ENCODE measurements at regions not wholly inside any gene's neighbourhood (a gene's known extent, or its start where the extent isn't known, plus 50 kb on each side); places are given as distances from the start of the nearest gene placed in this dataset.

DNA sequence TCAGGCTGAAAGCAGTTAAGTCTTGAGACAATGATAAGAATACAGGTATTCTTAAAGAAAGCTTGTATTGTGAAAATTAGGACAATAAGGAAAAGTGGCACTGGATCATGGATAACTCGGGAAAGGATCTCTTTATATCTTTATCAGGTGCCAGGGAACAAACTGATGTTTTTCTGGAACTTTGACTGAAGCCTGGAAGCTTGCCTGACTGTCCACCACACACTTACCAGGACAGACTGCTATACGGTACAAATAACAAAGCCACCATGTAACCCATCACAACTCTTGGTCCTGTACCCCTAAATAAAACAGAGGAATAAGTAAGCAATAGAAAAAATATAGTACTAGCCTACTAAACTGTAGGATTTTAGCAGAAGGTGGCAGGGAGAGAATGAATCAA lies 623.0 kb downstream of the OTOL1 start:
- POLR2A ChIA-PET = no interaction called here
- H4K20me1 ChIP-seq (ENCODE audit: insufficient read depth, low read length) = no peaks in the 10 kb centered on the region
- BruUV-seq (replicated peaks) = no TSS peak
- CTCF ChIA-PET (ENCODE audit: unreplicated experiment) = no interaction called here
- H3K9me3 ChIP-seq (ENCODE audit: low read length) = no peaks in the 10 kb centered on the region
- no peaks in the 10 kb centered on the region for H3K36me3 ChIP-seq (ENCODE audit: insufficient read depth, low read length)
- no peak overlapping the region for H2AFZ ChIP-seq (ENCODE audit: low read length)
- no peak overlapping the region for H3K4me3 ChIP-seq (ENCODE audit: low read depth, low read length, poor library complexity, severe bottlenecking)
- H3K4me2 ChIP-seq (ENCODE audit: low read length) = no peak overlapping the region
- H3K9me2 ChIP-seq (ENCODE audit: insufficient read depth, low read length) = no peaks in the 10 kb centered on the region
- no peaks in the 10 kb centered on the region for H3K79me2 ChIP-seq (ENCODE audit: insufficient read depth, low read depth, low read length)
- no peak overlapping the region for H3K27ac ChIP-seq (ENCODE audit: low read depth, low read length, poor library complexity, severe bottlenecking)
- TF ChIP-seq EZH2phosphoT487 (IDR thresholded peaks at IDR 0.05; ENCODE audit: borderline replicate concordance, low read depth, low read length) (no peak), CTCF (conservative IDR thresholded peaks at IDR 0.05; ENCODE audit: low read length) (no peak)
- intact Hi-C loops (cut with micrococcal nuclease; ENCODE audit: unreplicated experiment) = no loop called here
- no peak for DNase-seq (ENCODE audit: low spot score)
- H3K4me1 ChIP-seq (ENCODE audit: insufficient read depth, low read length, poor library complexity, severe bottlenecking) = no peaks in the 10 kb centered on the region

DNA sequence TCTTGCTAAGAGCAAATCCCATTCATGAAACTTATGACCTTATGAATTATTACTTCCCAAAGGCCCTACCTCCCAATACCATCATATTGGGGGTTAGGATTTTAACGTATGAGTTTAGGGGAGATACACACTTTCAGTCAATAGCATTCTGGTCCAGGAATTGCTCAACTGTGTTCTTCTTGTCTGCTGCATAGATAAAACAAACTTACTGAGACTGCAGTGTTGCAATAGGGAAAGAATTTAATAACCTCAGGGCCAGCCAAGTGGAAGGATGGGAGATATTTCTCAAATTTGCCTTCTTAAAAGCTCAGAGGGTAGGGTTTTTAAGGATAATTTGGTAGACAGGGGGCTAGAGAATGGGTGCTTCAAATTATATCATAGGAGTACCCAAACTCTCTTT lies 625.8 kb downstream of the OTOL1 start:
- no peaks in the 10 kb centered on the region for H4K20me1 ChIP-seq (ENCODE audit: insufficient read depth, low read length)
- no peak overlapping the region for H3K4me3 ChIP-seq (ENCODE audit: low read depth, low read length, poor library complexity, severe bottlenecking)
- H3K79me2 ChIP-seq (ENCODE audit: insufficient read depth, low read depth, low read length) = no peaks in the 10 kb centered on the region
- H2AFZ ChIP-seq (ENCODE audit: low read length) = no peak overlapping the region
- no peaks in the 10 kb centered on the region for H3K9me2 ChIP-seq (ENCODE audit: insufficient read depth, low read length)
- H3K36me3 ChIP-seq (ENCODE audit: insufficient read depth, low read length) = no peaks in the 10 kb centered on the region
- intact Hi-C loops (cut with micrococcal nuclease; ENCODE audit: unreplicated experiment) = loop anchor here (2.0 kb wide), 1 partner anchor 52 kb away; no protein-coding TSS in a partner anchor
- no peak overlapping the region for H3K27ac ChIP-seq (ENCODE audit: low read depth, low read length, poor library complexity, severe bottlenecking)
- no peaks in the 10 kb centered on the region for H3K4me1 ChIP-seq (ENCODE audit: insufficient read depth, low read length, poor library complexity, severe bottlenecking)
- CTCF ChIA-PET (ENCODE audit: unreplicated experiment) = no interaction called here
- POLR2A ChIA-PET = no interaction called here
- DNase-seq (ENCODE audit: low spot score) = no peak
- no peak overlapping the region for H3K4me2 ChIP-seq (ENCODE audit: low read length)
- TF ChIP-seq CTCF (conservative IDR thresholded peaks at IDR 0.05; ENCODE audit: low read length) = no peak
- TF ChIP-seq EZH2phosphoT487 (IDR thresholded peaks at IDR 0.05; ENCODE audit: borderline replicate concordance, low read depth, low read length) = no peak
- H3K9me3 ChIP-seq (ENCODE audit: low read length) = no peaks in the 10 kb centered on the region
- BruUV-seq (replicated peaks) = no TSS peak

DNA sequence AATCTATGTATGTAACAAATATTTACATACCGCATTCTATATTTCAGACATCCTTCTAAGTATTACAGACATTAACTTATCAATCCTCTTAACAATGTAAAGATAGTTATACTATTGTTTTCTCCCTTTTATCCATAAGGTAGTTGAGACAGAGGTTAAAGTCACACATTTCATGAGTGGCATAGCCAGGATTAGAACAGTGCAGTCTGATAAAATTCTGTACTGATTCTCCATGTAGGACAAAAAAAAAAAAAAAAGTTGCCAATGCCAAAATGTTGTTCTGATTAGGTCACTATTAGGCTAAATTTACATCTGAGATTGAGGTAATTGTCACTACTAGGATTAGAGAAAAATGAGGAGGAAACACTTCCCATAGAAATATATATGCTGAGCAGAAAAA lies 629.2 kb downstream of the OTOL1 start:
- Histone ChIP-seq H2AFZ (ENCODE audit: low read length) (no peak overlapping the region), H3K9me3 (ENCODE audit: low read length) (no peaks in the 10 kb centered on the region), H3K27ac (ENCODE audit: low read depth, low read length, poor library complexity, severe bottlenecking) (no peak overlapping the region), H3K4me1 (ENCODE audit: insufficient read depth, low read length, poor library complexity, severe bottlenecking) (no peaks in the 10 kb centered on the region), H3K4me2 (ENCODE audit: low read length) (no peak overlapping the region), H4K20me1 (ENCODE audit: insufficient read depth, low read length) (no peaks in the 10 kb centered on the region), H3K9me2 (ENCODE audit: insufficient read depth, low read length) (no peaks in the 10 kb centered on the region), H3K79me2 (ENCODE audit: insufficient read depth, low read depth, low read length) (no peaks in the 10 kb centered on the region), H3K4me3 (ENCODE audit: low read depth, low read length, poor library complexity, severe bottlenecking) (no peak overlapping the region), H3K36me3 (ENCODE audit: insufficient read depth, low read length) (no peaks in the 10 kb centered on the region)
- POLR2A ChIA-PET = no interaction called here
- BruUV-seq (replicated peaks) = no TSS peak
- CTCF ChIA-PET (ENCODE audit: unreplicated experiment) = no interaction called here
- no peak for TF ChIP-seq CTCF (conservative IDR thresholded peaks at IDR 0.05; ENCODE audit: low read length)
- TF ChIP-seq EZH2phosphoT487 (IDR thresholded peaks at IDR 0.05; ENCODE audit: borderline replicate concordance, low read depth, low read length) = no peak
- intact Hi-C loops (cut with micrococcal nuclease; ENCODE audit: unreplicated experiment) = no loop called here
- no peak for DNase-seq (ENCODE audit: low spot score)

Measured in OCI-LY7 (cell line).